ENCODE measurements at regions not wholly inside any gene's neighbourhood (a gene's known extent, or its start where the extent isn't known, plus 50 kb on each side); places are given as distances from the start of the nearest gene placed in this dataset.

DNA sequence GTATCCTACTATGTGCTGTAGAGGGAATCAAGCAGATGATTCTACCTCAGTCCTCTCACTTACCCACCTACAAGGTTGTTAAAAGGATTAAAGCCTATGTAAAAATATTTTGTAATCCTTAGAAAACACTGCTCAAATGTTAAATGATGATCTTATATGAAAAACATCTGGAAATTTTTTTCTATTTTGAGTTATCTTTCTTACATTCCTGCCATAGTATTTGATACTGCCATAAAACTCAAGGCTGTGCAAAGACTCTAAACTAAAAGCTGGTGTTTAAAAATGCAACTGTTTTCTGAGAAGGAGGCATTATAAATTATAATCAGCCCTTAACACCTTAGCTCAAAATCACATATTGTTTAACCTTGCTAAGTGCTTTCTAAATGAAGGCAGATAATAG, 474.2 kb downstream of the PRELID2 start:
- peak; percentile 19 for DNase-seq (ENCODE audit: low read depth)

DNA sequence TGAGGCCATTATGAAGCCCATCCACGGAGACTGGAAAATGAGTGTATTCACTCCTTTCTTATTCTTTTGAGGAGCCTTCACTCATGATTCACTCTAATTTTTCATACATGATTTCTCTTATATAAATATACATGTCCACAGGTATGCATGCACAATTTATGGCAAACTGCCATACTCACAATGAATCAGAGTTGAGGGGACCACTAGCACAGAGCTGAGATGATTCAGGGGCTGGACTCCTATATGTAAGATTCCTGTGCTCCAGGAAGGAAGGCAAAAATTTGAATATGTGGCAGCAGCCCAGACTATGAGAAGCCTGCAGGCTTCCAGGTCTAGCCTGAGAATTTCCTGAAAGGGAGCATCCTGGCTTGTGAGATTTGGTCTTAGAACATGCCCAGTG, 484.6 kb downstream of the PRELID2 start:
- DNase-seq (ENCODE audit: low read depth), result peak; percentile 78

DNA sequence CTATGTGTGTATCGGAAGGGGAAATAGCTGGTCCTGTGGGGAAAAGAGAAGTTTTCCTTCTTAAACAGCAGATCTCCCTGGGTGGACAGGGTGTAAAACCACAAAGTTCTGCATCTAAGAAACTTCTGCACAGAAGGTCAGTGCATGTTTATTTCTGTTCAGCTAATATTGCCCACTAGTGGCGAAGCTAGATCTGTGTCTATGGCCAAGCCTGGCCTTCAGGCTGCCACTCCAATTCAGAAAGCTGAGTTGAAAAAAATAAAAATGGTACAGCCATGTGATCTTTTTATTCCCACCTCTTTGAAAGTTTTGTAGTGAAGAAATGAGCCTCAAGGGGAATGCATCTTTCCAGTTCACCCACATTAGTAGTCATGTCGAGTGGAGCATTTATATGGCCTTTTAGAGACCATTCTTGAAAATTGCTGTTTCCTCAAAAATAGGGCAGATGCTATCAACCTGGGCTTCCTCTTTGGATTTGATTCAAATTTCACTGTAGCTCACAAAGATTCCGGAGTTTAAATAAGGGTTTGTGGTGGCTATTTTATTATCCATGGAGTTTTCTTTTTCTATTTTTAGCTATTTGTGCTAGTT, 488.0 kb downstream of the PRELID2 start:
- DNase-seq (ENCODE audit: low read depth), result no peak

DNA sequence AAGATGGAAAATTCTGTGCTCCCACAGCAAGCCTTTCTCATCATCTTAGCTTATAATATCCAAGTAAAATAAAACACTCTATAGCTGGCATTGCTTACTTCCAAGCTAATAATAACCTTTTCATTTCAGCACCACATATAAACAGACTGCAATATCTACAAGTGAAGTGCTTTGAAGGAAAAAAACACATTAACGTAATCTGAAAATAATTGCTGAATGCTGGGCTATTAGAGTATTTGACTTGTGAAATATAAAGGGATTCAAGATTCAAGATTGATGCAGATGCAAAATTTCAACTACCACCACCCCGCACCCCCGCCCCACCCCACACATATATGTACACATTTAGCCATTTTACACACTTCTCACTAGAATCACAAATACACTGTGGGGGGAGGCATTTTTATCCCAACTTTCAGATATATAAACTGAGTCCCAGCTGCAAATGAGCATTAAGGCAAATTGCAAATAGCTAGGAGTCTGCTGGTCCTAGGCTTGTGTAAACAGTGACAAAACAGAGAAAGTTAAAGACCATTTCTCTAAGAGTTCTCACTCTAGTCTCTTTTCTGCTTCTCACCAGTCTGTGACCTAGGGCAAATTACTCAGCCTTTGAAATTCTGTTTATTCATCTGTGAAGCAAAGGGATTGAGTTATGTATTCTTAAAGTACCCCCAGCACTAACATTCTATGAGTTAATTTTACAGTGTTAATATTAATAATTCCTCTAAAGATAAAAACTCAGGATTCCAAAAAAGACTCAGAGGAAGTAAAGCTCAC, 489.4 kb downstream of the PRELID2 start:
- DNase-seq (ENCODE audit: low read depth), result no peak

DNA sequence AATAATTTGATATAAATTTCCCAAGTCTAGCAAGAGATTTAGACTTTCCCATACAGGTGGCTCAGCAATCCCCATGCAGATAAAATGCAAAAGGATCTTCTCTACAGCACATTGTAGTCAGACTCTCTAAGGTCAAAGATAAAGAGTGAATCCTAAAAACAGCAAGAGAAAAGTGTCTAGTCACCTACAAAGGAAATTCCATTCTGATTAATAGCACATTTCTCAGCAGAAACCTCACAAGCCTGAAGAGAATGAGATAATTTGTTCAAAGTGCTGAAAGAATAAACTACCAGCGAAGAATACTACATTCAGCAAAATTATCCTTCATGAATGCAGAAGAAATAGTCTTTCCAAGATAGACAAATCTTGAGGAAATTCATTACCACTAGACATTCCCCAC, 493.3 kb downstream of the PRELID2 start:
- DNase-seq (ENCODE audit: low read depth), result peak; percentile 30

DNA sequence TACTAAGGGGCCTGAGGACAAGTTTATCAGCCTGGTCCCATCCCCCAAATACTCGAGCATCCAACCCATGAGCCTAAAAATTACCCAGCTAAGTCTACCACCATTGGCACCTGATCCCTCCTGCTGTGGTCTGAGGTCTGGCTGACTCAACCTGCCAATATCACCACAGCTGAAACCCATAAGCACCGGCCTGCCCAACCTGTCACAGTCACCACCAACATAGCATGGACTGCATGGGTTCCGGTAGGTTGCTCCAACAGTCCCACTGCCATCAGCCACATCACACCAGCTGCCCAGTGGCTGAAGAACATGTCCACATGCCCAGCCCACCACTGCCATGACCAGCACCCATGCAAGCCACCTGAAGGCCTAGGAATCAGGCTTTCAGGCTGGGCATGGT, 495.0 kb downstream of the PRELID2 start:
- DNase-seq (ENCODE audit: low read depth), result no peak

DNA sequence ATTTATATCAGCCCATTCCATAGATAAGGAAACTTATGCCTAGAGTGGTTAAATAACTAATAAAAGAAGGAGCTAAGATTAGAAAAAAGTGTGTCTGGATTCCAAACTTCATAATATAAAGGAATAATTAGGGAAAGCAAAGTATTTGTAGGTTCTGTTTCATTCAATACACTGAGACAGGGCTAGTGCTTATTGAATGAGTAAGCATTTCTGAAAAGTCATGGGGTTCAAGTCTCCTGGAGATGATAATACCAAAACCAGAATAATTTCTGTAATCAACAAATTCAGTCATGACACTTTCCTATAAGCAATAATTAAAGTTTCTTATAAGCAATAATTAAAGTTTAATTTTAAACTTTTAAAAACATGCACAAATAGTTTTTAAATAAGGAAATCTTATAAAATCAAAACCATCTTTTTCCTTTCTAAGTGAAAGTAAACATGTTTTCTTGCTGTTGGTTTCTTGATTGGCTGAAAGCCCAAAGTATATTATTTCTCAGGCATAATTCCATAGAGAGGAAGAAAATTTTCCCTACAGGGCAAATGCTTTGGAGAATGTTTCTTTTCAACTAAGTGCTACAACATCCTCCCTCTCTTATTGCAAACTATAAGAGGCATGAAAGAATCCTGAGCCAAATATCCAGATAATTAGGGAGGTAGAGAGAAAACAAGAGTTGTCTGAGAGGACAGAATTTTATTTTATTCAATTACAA, 510.2 kb downstream of the PRELID2 start:
- DNase-seq (ENCODE audit: low read depth), result no peak

DNA sequence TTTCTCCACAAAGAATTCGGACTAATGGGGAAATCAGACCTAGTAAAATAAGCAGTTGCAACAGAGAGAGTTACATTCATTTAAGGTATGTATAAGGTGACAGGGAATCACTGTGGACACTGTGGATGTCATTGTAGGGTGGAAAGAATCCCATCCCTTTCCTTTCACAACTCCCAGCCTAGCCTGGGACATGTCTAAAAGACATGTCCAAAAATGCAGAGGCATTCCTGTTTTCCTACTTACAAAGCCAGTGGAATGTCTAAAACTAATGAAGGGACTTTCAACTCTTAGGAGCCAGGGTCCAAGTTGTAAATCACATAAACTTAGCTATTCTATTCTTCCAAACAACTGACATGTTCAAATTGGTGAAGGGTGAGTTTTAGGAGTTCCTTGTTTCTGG, 511.0 kb downstream of the PRELID2 start:
- no peak for DNase-seq (ENCODE audit: low read depth)

DNA sequence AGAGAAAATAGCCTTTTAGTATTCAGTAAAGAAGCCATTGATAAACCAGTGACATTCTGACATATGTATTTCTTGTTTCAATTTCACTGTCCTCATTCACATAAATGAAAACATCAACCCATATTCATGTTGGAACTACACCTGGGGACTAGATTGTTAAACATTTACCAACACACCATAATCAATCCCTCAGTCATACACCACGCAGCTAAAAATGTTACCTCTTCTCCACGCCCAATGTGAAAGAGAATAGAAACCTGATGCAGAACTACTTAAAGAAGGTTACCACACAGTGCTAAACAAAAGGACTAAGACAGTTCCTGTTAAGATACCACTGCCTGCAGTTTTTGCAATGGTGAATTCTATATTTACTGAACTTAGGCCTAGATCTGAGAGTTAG, 518.9 kb downstream of the PRELID2 start:
- no peak for DNase-seq (ENCODE audit: low read depth)

DNA sequence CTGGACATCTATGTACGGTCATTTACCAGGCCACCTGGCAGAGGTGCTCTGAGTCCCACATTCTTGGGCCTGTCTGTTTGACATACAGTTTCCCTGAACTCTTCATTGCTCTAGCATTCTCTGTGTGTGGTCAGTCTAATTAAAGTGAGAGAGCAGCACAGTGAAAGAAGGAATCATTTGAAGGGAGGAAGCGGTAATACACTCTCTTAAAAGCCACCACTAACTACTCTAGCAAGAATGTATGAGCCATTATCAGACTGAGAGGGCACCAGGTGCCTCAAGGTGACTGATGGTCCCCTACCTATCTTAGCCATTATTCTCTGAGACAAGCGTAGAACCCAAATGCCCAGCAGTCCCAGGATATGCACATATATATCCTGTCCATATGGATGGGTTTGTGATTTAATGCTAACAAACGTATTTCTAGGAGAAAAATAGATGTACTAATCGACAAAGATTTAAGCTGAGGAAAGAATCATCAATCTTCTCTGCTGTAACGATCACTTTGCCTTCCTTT, 527.2 kb downstream of the PRELID2 start:
- no peak for DNase-seq (ENCODE audit: low read depth)

DNA sequence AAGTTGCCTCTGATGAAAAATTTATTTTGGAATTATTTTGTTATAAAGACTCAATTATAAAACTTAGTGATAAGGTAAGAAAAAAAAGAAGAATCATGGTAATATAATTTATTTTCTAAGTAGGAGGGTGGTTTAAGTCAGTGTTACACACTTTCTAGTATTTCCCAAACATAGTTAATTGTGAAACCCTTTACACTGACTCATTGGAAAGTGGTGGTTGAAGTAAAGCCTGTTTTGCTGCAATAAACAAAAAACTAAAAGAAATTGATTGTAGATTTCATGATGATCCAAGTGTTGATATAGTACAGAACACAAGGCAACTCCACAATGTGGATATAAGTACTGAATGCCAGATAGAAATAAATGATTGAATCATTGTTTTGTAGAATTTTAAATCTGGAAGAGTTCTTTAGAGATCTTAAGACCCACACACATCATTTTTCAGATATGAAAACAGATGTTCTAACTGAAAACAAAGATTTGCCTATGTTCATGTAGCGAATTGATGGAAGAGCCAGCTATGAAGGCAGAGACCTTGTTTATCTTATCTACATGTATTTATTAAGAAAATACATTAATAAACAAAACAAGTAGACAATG, 539.8 kb downstream of the PRELID2 start:
- DNase-seq (ENCODE audit: low read depth), result no peak

DNA sequence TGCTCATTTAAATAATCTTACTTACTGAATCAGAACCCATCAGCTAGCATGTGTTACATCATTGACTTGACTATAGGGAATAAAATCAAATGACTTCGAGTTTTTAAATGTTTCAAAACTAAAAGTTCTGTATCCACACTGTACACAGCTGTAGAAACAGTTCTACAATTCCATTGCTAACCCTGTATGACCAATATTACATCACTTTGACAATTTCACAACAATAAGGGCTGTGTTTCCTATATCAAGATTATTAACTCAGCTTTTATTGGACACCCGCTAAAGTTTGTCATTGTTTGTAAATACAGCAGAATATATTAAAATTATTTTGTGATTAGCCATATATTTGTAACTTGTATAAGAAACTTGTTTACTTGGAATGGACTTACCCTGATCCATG, 540.8 kb downstream of the PRELID2 start:
- DNase-seq (ENCODE audit: low read depth), result no peak

DNA sequence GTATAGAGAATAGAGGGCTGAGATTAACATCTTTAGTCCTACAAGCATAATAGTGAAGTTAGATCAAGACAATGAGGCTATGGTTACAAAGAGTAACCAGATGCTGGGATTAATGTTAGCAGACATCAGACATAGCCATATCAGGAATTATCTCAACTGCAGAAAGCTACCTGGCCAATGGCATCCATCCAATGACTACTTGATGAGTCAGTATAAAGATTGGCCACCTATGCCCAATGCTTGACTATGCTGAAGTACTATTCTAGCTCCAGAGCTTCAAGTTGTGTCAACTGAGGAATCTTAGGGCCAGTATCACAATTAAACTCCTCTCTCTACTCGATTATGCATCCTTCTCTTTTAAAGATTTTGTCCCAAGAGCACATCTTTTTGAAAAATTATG, 541.4 kb downstream of the PRELID2 start:
- no peak for DNase-seq (ENCODE audit: low read depth)

DNA sequence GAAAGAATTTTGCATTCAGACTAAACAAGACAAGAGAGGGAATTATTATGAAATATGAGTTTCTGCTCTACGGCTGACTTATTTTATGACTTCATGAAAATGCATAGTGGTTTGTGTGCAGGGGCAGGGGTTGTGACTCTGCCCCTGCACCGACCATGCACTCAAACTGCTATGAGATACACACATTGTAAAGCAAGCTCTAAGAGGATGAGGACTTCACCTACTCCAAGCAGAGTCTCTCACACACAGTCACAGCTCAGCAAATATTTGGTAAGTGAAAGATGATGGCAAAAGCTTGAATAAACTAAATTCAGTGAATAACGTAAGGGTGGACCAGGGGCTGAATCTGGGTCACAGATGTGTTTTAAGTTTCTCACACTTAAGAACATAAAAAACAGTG, 542.9 kb downstream of the PRELID2 start:
- no peak for DNase-seq (ENCODE audit: low read depth)

DNA sequence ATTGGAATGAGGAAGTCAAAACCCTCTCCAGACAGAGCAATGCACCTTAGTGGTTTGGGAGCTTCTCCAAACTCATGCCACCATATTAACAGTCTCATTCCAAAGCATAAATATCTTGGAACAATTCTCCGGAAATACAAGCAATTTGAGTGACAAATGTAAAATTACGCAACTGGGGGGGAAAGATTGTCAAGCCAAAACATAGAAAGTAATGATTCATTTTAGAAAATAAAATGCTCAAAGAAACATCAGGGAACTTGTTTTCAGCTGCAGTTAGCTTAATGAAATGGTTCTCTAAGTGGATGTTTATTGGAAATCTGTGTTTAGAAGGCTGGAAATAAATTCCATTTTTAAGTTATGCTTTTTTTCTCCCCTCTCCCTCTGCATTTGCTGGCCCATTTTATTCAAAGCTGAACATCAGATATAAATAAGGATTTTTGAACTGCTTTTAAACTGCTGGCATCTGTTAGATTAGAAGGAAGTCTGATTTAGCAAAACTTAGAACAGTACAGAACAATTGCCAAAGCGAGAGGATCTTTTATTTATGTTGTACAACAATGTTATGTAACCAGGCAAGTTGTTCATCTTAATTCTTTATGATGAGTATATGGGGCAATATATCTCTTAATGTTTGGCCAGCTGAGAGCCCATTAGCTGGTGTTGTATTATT, 551.9 kb downstream of the PRELID2 start:
- DNase-seq (ENCODE audit: low read depth), result no peak

DNA sequence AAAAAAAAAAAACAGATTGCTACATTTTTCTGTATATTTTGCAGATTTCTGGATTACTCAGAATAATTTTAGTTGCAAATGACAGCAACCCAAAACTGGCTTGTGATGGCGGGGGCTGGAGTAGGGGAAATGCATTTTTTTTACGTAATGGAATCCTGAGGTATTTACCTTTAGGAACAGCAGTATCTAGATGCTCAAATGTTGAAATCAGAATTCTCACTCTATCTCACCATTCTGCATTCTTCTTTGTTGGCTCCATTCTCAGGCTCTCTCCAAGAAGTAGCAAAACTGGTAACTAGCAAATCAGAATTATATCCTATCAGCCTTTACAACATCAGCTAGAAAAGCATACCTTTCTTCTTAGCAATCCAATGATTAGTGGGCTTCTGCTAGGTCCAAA, 554.3 kb downstream of the PRELID2 start:
- DNase-seq (ENCODE audit: low read depth), result no peak

DNA sequence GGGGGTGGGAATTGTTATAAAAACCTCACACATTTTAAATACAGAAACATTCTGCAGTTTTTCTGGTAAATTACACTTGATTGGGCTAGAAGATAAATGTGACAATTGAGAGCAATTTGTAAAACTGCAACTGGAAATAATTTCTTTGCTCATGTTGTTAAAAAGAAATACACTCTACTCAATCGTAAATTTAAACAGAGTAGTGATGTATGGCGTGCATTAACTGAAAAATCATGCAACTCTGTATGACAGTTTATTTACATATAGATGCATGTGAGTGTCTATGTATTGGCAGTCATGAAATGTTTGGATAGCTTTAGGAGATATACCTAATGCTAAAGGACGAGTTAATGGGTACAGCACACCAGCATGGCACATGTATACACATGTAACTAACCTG, 554.9 kb downstream of the PRELID2 start:
- DNase-seq (ENCODE audit: low read depth), result no peak

DNA sequence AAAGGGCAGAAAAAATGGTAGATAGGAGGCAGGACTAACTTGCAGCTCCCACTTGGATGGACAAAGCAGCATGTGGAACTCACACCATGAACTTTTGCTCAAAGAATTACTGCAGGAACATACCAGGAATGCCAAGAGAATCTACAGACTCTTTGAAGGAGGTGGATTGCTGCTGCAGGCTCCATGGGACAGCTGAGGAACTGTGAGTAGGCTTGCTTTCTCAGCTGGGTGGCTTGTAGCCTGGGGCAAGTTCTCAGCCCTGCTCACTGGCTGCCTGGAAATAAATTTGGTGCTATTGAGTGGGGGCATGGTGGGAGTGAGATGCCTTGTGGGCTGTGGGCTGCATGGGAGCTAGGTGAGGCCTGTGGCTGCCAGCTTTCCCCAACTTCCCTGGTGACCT, 574.5 kb downstream of the PRELID2 start:
- no peak for DNase-seq (ENCODE audit: low read depth)

DNA sequence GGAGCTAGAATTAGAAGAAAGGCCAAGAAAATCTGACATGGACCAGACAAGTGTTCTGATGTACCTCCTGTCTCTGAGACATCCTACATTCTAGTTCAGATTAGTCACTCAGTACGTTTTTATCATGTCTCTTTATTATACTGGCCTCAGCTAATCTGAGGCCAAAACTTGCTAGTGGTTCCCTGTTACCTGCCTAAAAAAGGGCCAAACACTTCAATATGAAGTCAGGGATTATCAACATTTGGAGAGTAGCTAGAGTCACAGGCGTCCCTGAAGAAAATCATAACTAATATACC, 587.4 kb downstream of the PRELID2 start:
- DNase-seq (ENCODE audit: low read depth), result no peak

DNA sequence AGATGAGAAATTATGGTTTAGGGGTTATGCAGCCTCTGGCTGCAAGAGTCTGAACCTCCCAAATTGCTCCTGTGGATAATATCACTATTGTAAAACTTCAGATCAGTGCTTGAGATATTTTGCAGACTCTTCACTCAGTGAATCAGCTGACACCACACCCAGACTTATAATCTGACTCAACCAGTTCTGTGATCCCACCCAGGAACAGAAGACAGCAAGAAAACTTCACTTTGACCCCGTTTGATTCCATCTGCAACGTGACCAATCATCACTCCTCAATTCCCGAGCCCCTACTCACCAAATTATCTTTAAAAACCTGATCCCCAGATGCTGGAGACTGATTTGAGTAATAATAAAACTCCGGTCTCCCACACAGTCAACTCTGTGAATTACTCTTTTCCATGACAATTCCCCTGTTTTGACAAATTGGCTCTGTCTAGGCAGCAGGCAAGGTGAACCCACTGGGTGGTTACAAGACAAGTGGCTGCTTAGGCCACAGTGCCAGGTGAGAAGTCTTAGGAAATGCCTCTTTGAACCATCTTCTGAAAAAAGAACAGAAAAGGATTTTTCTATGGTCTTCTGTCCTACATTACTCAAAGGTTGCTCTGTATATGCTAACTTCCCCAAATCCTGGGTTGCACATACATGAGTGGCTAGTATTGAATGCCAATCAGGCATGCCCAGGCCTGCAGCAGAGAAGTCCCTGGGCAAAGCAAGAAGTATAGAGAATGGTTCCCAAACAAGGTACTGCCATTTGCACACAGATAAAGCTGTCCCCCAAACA, 588.0 kb downstream of the PRELID2 start:
- DNase-seq (ENCODE audit: low read depth), result peak; percentile 40

DNA sequence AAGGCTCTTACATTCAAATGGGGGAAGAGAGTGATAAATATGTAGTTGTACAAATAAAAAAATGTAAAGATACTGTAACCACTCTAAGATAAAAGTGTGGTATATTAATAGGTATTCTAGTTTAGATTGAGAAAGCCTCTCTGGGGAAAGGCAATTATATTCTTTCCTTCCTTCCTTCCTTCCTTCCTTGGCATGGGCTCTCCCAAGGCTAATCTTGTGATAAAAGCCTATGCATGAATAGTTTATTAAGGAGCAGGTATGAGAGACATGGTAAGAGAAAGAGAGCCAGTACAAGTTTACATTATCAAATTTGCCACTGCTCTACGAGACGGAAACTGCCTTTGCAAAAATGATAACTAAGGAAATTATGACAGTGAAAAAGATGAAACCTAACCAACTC, 588.8 kb downstream of the PRELID2 start:
- no peak for DNase-seq (ENCODE audit: low read depth)

DNA sequence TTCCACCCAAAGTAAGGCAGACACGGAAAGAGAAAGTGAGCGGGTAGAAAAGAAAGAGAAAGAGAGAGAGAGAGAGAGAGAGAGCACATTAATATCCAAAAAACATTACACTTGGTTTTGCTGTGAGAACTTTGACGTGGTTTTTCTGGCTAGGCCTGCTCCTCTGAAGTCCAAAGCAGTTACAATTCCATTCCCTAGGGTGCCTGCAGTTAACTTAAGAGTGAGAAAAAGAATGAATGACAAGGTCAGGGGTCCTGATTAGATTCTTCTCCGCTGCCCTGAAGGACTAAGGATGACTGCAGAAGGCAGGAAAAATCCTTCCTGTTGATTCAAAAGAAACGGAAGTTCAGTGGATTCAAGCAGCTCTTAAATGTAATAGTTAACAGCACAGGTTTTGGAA, 589.8 kb downstream of the PRELID2 start:
- no peak for DNase-seq (ENCODE audit: low read depth)
